ENCODE measurements at regions not wholly inside any gene's neighbourhood (a gene's known extent, or its start where the extent isn't known, plus 50 kb on each side); places are given as distances from the start of the nearest gene placed in this dataset.

- TF ChIP-seq CTCF (conservative IDR thresholded peaks at IDR 0.05 in 1 of 2, IDR thresholded peaks at IDR 0.05 in 1 of 2; ENCODE audit: extremely low read depth in 1 of 2, insufficient read depth in 1 of 2, low read depth in 1 of 2, low read length in 2 of 2) (no peak), EZH2 (IDR thresholded peaks at IDR 0.05; ENCODE audit: borderline replicate concordance, low read length) (no peak)
These were observed 280.6 kb downstream of the SATB1 start for GRCh38 chr3:18144571-18144970.
